CD4-positive, alpha-beta T cell treated with Interleukin-12 subunit alpha and Interleukin-12 subunit beta, for 1 hour (primary cell): ENCODE measurements at regions not wholly inside any gene's neighbourhood (a gene's known extent, or its start where the extent isn't known, plus 50 kb on each side); places are given as distances from the start of the nearest gene placed in this dataset.
"Not testable (repeated sequence)": the region's sequence is repeated elsewhere in the genome, so short reads cannot be mapped to it uniquely, and the experiment has no call there.

ENCODE experiments used
- DNase-seq: peaks from one replicate; pipeline ENCODE4 v3.0.0-alpha.2; 2020

GRCh38 chr3:127413318-127413673, 125.5 kb upstream of the PRR20G start:
- DNase-seq, result no peak

- no peak for DNase-seq
Measured at GRCh38 chr3:127412578-127413317, 124.9 kb upstream of the PRR20G start.

GRCh38 chr3:127411875-127412274, 124.0 kb upstream of the PRR20G start:
- DNase-seq, result not testable (repeated sequence)

- DNase-seq, result no peak
Measured at GRCh38 chr3:127411083-127411727, 123.4 kb upstream of the PRR20G start.

- no peak for DNase-seq
Measured at GRCh38 chr3:127410678-127411077, 122.8 kb upstream of the PRR20G start.

GRCh38 chr3:127410137-127410488, 122.3 kb upstream of the PRR20G start:
- DNase-seq, result no peak

- DNase-seq, result no peak
Measured at GRCh38 chr3:127409421-127410136, 121.7 kb upstream of the PRR20G start.

GRCh38 chr3:127408684-127409420, 121.0 kb upstream of the PRR20G start:
- no peak for DNase-seq

GRCh38 chr3:127408022-127408683, 120.3 kb upstream of the PRR20G start:
- DNase-seq, result no peak

GRCh38 chr3:127407026-127407939, 119.4 kb upstream of the PRR20G start:
- no peak for DNase-seq

GRCh38 chr3:127406309-127407025, 118.6 kb upstream of the PRR20G start:
- DNase-seq, result no peak

- DNase-seq, result no peak
Measured at GRCh38 chr3:127405791-127406190, 117.9 kb upstream of the PRR20G start.

GRCh38 chr3:127405010-127405598, 117.3 kb upstream of the PRR20G start:
- DNase-seq, result no peak

- no peak for DNase-seq
Measured at GRCh38 chr3:127404221-127405009, 116.6 kb upstream of the PRR20G start.

GRCh38 chr3:127403795-127404194, 115.9 kb upstream of the PRR20G start:
- DNase-seq, result no peak

- no peak for DNase-seq
Measured at GRCh38 chr3:127399154-127399553, 111.3 kb upstream of the PRR20G start.

GRCh38 chr3:127396473-127396872, 108.6 kb upstream of the PRR20G start:
- no peak for DNase-seq

- DNase-seq, result no peak
Measured at GRCh38 chr3:127395663-127396355, 108.0 kb upstream of the PRR20G start.
